SJSA1 (cell line): ENCODE measurements at regions not wholly inside any gene's neighbourhood (a gene's known extent, or its start where the extent isn't known, plus 50 kb on each side); places are given as distances from the start of the nearest gene placed in this dataset.

ENCODE experiments used
- DNase-seq, 2 experiments: peaks; one replicate each; pipeline ENCODE4 v3.0.0-alpha.2; 2015 to 2020; ENCODE audit warnings: low spot score in 2 of 2, low read depth in 1 of 2
- H3K27ac ChIP-seq: fragments of 250-450 bp; sonication (Bioruptor Pico); 2 replicates; pipeline ENCODE4 v1.5.1; 2020; ENCODE audit warnings: mild to moderate bottlenecking, moderate library complexity
- H3K27me3 ChIP-seq: fragments of 250-450 bp; sonication (Bioruptor Pico); replicated peaks from 2 replicates; pipeline ENCODE4 v1.5.1; 2020; ENCODE audit warnings: mild to moderate bottlenecking, moderate library complexity
- H3K36me3 ChIP-seq: fragments of 250-450 bp; sonication (Bioruptor Pico); 2 replicates; pipeline ENCODE4 v1.5.1; 2020; ENCODE audit warnings: mild to moderate bottlenecking
- H3K4me1 ChIP-seq: fragments of 250-450 bp; sonication (Bioruptor Pico); replicated peaks from 2 replicates; pipeline ENCODE4 v1.6.1; 2021; ENCODE audit warnings: mild to moderate bottlenecking
- H3K4me3 ChIP-seq: fragments of 250-450 bp; sonication (Bioruptor Pico); 2 replicates; pipeline ENCODE4 v1.5.1; 2020; ENCODE audit warnings: mild to moderate bottlenecking
- H3K9me3 ChIP-seq: fragments of 250-450 bp; sonication (Bioruptor Pico); replicated peaks from 2 replicates; pipeline ENCODE4 v1.5.1; 2020; ENCODE audit warnings: mild to moderate bottlenecking

DNA sequence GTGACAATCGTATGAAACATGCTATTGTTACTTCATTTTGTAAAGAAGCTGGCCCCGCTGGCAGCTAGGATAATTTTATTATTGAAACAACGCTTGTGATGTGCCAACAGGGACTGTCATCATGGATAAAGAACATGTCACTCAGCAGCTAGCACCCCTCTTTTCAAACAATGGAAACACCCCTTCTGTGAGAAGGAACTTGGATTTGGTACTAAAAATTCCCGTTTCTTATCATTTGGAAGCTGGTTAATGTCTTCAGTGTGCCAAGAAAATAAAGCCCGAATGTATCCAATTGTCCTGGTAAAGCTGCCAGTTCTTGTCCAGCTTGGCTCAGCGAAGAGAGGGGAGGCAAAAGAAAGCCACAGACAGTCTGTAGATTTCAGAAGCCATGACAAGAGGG, 186.6 kb downstream of the PHLDA1 start:
- Histone ChIP-seq H3K27ac (no peak overlapping the region), H3K4me3 (no peak overlapping the region), H3K4me1 (peaks cover 19% of the 10 kb centered on the region), H3K9me3 (0 out of 2 replicates have a peak, but pooled peaks cover 5% of the 10 kb centered on the region), H3K36me3 (no peaks in the 10 kb centered on the region), H3K27me3 (no peaks in the 10 kb centered on the region)
- no peak for DNase-seq

DNA sequence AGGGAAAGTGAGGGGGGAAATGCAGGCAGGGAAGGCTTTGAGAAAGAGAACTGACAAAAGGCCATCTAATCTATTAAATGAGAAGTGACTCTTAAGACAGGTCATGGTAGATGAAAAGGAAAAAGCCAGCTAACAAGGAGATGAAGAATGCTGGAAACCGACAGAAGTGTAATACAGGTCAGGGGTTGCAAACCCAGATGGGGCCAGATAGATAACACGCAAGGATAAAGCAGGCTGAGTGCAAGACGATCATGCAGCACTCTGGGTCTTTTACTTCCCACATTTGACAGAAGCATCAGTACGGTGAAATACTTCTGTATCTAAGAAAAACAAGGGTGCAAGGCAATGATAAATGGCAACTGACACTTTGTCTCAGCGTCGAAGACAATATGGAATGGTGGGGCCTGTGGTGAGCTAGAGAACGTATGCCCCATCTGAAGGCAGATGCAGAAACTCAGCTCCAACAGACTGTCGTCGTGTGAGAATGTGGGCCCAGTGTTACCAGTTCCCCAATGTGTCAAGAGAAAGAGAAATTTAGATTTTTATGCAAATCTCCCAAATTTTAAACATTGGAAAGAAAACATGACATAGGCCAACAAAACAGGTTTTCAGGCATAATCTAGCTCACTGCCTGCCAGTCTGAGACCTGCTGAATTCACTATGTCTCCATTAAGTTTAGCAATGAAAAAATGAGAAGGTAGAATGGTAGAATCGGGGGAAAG, 187.4 kb downstream of the PHLDA1 start:
- 0 out of 2 replicates have a peak, but pooled peaks cover 5% of the 10 kb centered on the region for H3K9me3 ChIP-seq
- H3K4me3 ChIP-seq: no peak overlapping the region
- H3K4me1 ChIP-seq: peaks cover 13% of the 10 kb centered on the region
- H3K27me3 ChIP-seq: no peaks in the 10 kb centered on the region
- no peaks in the 10 kb centered on the region for H3K36me3 ChIP-seq
- DNase-seq: no peak
- H3K27ac ChIP-seq: no peak overlapping the region

DNA sequence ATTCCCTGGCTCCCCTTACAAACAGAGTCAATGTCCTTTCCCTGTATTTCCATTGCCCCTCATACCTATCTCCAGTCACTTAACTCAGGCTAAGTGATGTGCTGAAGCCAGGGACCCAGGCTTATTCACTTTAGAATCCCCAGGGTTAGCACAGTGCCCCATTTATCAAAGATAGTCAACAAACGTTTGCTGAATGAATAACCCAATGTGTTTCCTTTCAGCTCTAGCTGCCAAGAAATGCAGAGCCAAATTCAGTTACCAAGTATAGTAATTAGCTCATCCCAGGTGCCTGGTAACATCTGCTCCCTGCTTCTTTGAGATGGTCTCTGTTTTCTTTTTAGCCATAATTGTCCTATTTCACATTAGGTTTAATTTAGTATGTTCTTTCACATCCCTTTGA, 189.5 kb downstream of the PHLDA1 start:
- no peak overlapping the region for H3K4me3 ChIP-seq
- no peaks in the 10 kb centered on the region for H3K4me1 ChIP-seq
- H3K27ac ChIP-seq: no peak overlapping the region
- DNase-seq: no peak
- no peaks in the 10 kb centered on the region for H3K27me3 ChIP-seq
- 0 out of 2 replicates have a peak, but pooled peaks cover 5% of the 10 kb centered on the region for H3K9me3 ChIP-seq
- H3K36me3 ChIP-seq: no peaks in the 10 kb centered on the region

DNA sequence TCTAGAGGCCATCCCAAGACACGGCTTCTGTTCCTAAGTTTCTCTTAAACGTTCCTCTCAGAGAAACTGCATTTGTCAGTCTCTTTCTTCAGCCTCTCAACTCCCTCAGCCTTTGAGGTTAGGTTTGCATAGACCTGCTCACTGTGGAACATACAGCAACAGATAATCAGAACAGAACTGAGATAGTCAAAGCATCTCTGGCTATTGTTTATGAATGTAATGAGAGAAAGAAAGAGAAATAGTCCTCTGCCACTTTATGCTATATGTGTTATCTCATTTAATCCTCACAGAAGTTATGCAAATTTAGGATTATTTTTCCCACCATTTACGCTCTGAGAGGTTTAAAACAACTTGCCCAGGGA, 190.6 kb downstream of the PHLDA1 start:
- no peaks in the 10 kb centered on the region for H3K36me3 ChIP-seq
- no peak overlapping the region for H3K27ac ChIP-seq
- H3K27me3 ChIP-seq: no peaks in the 10 kb centered on the region
- H3K9me3 ChIP-seq: 0 out of 2 replicates have a peak, but pooled peaks cover under 1% of the 10 kb centered on the region
- no peak overlapping the region for H3K4me3 ChIP-seq
- H3K4me1 ChIP-seq: no peaks in the 10 kb centered on the region
- no peak for DNase-seq

DNA sequence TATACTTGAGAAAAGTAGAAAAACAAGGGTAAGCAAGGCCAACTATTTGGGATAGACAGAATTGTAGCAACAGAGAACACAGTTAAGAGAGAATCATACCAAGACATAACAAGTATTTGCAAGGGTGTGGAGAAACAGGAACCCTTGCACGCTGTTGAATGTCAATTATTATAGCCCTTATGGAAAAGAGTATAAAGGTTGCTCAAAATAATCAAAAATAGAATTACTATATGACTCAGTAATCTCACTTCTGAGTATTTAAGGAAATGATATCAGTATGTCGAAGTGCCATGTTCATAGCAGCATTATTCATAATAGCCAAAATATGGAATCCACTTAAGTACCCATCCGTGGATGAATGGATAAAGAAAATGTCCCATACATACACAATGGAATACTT, 193.3 kb downstream of the PHLDA1 start:
- Histone ChIP-seq H3K36me3 (no peaks in the 10 kb centered on the region), H3K27ac (no peak overlapping the region)

DNA sequence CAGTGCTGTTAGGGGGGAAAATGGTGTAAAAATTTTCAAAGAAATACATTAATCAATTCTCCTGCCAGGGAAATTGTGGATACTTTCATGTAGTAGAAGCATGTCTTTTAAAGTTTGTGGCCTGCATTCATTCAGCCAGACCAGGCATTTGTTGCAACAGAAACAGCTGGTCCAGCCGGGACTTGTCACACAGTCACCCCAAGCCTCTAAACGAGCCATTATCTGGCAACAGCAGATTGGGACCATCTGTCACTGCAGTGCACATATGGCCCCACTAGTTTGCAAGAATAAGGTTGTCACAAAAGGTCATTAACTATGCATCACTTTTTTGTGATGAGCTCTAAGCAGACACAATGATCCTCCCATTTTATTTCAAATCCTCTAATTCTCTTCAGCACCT, 193.9 kb downstream of the PHLDA1 start:
- no peaks in the 10 kb centered on the region for H3K9me3 ChIP-seq
- DNase-seq: no peak
- no peaks in the 10 kb centered on the region for H3K4me1 ChIP-seq
- no peak overlapping the region for H3K27ac ChIP-seq
- no peaks in the 10 kb centered on the region for H3K36me3 ChIP-seq
- H3K27me3 ChIP-seq: no peaks in the 10 kb centered on the region
- H3K4me3 ChIP-seq: no peak overlapping the region

More for the DNA sequence above, 193.3 kb downstream of the PHLDA1 start:
- Histone ChIP-seq H3K9me3 (no peaks in the 10 kb centered on the region), H3K4me3 (no peak overlapping the region), H3K27me3 (no peaks in the 10 kb centered on the region), H3K4me1 (no peaks in the 10 kb centered on the region)
- DNase-seq: no peak

DNA sequence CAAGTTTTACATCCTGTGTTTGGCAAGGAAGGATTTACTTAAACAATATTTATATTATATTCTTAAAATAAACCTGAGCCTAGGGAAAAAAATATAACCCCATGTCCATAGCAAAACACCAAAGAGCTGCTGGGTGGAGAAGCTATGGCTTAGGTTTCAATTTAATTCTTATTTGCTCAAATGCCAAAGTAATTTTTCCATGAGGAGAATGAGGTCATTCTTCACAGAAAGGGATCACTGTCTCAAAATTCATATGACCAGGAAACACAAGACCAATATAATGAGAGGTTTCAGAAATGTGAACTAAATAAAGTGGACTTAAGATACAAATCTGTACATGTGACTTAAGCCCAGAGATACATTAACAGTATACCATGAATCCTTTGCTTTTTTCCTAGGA, 195.0 kb downstream of the PHLDA1 start:
- no peaks in the 10 kb centered on the region for H3K4me1 ChIP-seq
- no peaks in the 10 kb centered on the region for H3K36me3 ChIP-seq
- H3K4me3 ChIP-seq: no peak overlapping the region
- H3K27ac ChIP-seq: no peak overlapping the region
- no peaks in the 10 kb centered on the region for H3K9me3 ChIP-seq
- no peaks in the 10 kb centered on the region for H3K27me3 ChIP-seq
- no peak for DNase-seq

DNA sequence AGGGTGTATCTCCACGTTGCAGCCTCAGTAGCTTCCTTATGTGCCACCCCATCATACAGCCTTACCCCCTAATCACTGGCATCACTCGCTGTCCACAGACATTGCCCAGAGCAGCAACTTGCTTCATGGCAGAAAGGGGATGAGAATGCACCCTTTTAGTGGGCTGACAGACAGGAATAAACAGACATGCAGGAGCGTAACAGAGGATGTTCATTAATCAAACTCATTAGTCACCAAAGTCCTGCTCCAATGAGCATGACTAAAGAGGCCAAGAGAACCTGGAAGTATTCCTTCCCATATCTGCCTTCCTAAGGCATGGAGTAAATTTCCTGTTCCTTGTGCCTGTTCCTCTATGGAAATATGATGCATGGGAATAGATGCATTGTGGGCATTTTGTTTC, 197.0 kb downstream of the PHLDA1 start:
- Histone ChIP-seq H3K36me3 (no peaks in the 10 kb centered on the region), H3K4me1 (no peaks in the 10 kb centered on the region), H3K27me3 (no peaks in the 10 kb centered on the region), H3K9me3 (no peaks in the 10 kb centered on the region), H3K4me3 (no peak overlapping the region), H3K27ac (no peak overlapping the region)
- no peak for DNase-seq

DNA sequence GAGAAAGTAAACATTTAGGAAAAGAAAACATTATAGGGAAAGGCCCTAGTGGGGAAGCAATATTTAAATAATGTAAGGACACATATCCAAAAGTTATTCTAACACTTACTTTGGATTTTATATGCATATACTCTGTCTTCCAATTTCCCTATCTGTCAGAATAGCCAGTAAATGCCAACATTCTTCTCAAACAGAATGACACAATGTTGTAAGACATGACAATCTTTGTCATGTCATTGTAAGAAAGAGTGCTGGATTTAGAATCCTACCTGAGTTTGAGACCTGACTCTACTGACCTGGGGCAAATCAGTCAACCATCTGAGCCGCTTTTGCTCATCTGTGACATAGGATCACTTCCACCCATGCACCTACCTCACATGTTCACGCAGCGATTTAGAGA, 198.3 kb downstream of the PHLDA1 start:
- no peaks in the 10 kb centered on the region for H3K27me3 ChIP-seq
- no peak overlapping the region for H3K27ac ChIP-seq
- DNase-seq: no peak
- H3K9me3 ChIP-seq: no peaks in the 10 kb centered on the region
- no peaks in the 10 kb centered on the region for H3K36me3 ChIP-seq
- H3K4me3 ChIP-seq: no peak overlapping the region
- H3K4me1 ChIP-seq: no peaks in the 10 kb centered on the region

DNA sequence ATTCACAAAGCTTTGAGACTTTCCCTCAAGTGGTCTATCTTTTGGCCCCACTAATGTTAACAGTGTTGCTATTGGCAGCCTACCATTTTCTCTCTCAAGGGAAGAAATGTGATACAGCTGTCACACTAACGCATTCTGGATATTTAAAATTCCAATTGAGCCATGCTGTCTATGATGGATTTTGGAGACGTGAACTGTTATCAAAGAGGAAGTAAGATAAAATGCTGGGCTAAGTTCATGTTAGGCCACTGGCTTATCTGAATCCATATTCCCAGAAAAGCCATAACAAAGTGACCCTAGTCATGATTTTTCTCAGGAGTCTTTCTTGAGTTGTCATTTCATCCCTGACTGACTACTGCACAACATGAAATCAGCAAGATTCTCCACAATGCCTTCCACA, 200.2 kb downstream of the PHLDA1 start:
- no peaks in the 10 kb centered on the region; the same call in 1 of the 2 replicates for H3K4me1 ChIP-seq
- H3K4me3 ChIP-seq: no peak overlapping the region
- no peaks in the 10 kb centered on the region for H3K36me3 ChIP-seq
- H3K9me3 ChIP-seq: no peaks in the 10 kb centered on the region
- DNase-seq: no peak
- no peaks in the 10 kb centered on the region for H3K27me3 ChIP-seq
- H3K27ac ChIP-seq: no peak overlapping the region

DNA sequence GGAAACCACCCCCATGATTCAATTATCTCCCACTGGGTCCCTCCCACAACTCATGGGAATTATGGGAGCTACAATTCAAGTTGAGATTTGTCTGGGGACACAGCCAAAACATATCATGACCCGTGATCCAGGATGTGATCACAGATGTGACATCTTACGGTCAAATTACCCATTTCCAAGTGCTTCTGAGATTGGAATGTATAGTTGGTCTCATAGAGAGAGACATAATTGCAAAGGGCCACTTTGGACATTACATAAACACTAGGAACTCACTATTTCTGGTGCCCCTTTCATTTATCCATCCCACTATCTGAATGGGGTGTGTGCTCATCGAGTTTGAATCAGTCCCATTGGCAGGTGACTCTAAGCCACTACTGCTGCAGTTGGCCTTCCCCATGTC, 204.5 kb downstream of the PHLDA1 start:
- H3K9me3 ChIP-seq: no peaks in the 10 kb centered on the region
- no peak overlapping the region for H3K27ac ChIP-seq
- H3K4me1 ChIP-seq: peaks cover 14% of the 10 kb centered on the region
- no peak overlapping the region for H3K4me3 ChIP-seq
- no peaks in the 10 kb centered on the region for H3K36me3 ChIP-seq
- no peaks in the 10 kb centered on the region for H3K27me3 ChIP-seq
- no peak for DNase-seq

DNA sequence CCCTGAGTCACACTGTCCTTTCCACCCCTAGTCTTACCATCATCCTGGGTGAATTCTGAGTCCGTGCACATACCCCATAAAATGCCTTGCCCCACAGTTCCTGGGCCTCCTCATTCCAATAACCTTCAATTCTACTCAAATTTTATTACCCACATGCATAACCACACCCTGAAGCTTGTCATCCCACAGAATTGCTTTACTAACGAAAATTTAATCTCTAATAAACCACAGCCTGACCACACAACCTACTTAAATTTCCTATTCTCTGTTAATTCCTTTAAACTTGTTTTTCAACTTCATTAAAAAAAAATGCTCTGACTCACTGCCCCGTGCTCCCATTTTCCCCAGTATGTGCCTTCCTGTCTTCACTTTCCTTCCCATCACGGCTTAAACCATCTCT, 205.9 kb downstream of the PHLDA1 start:
- Histone ChIP-seq H3K27ac (0 out of 2 replicates have a peak overlapping the region, but pooled peaks have one; percentile 27), H3K27me3 (no peaks in the 10 kb centered on the region), H3K4me3 (no peak overlapping the region), H3K4me1 (peaks cover 14% of the 10 kb centered on the region), H3K9me3 (no peaks in the 10 kb centered on the region), H3K36me3 (no peaks in the 10 kb centered on the region)
- DNase-seq: peak in 1 of 2 experiments; percentile 54

DNA sequence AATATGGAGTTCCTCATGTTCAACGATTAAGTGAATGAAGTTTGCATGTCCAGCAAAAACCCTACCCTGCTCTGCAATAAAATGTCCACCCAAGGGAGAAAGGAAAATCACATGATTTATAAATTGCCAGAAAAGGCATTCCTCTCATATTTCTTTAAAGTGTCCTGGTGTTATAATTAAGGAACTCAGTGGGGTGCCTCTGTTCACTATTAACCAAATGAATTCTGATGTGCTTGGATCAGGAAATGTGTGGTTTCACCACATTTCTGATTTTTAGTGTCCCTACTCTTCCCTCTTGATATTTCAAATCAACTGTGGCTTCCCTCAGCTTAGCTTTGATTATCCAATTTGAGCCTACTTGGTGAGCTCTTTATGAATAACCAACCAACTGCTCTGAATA, 208.1 kb downstream of the PHLDA1 start:
- Histone ChIP-seq H3K27me3 (no peaks in the 10 kb centered on the region), H3K9me3 (no peaks in the 10 kb centered on the region), H3K36me3 (no peaks in the 10 kb centered on the region), H3K4me1 (peaks cover 21% of the 10 kb centered on the region), H3K4me3 (no peak overlapping the region), H3K27ac (no peak overlapping the region)
- DNase-seq: no peak

DNA sequence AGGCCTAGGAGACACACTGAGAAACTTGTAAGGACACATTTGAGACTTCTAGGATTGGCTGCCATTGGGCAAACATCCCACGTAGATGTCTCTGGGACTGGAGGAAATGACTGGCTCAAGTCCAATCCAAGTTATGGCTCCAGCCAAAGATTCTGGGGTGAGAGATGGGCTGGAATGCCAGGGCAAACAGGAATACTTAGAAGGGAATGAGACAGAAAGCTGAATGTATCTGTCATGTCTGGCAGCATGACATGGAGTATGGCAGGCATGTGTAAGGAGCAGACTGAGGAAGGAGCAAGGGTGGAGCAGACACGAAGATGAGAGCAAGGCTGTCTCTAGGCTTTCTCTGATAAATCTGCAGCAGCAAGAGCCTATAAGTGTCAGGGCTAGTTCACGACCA, 209.2 kb downstream of the PHLDA1 start:
- H3K4me1 ChIP-seq: peaks cover 23% of the 10 kb centered on the region
- no peaks in the 10 kb centered on the region for H3K36me3 ChIP-seq
- no peak overlapping the region for H3K4me3 ChIP-seq
- no peak overlapping the region for H3K27ac ChIP-seq
- DNase-seq: no peak
- no peaks in the 10 kb centered on the region for H3K27me3 ChIP-seq
- H3K9me3 ChIP-seq: no peaks in the 10 kb centered on the region
